ENCODE measurements at regions not wholly inside any gene's neighbourhood (a gene's known extent, or its start where the extent isn't known, plus 50 kb on each side); places are given as distances from the start of the nearest gene placed in this dataset.

GRCh38 chr18:78582898-78583738 lies 396.5 kb upstream of the SALL3 start:
- no peak for DNase-seq

GRCh38 chr18:78583739-78584458 lies 395.7 kb upstream of the SALL3 start:
- no peak for DNase-seq

GRCh38 chr18:78584459-78585022 lies 395.1 kb upstream of the SALL3 start:
- DNase-seq: no peak

DNA sequence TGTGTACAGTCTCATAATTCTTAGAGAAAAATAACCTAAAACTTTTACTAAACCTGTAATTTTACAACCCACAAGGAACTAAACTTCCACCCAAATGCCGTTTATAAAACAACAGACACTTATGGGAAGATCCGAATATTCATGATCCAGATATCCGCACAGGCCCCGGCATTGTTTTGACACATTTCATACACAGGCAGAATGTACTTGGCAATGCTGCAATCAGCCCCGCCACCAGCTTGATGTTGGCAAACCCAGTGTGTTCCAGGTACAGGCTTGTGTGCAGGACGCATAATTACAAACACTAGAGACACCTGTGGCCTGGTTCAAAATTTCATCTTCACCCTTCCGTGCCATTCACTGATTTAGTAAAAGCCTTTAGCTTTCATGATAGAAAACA lies 393.0 kb upstream of the SALL3 start:
- DNase-seq: no peak

DNA sequence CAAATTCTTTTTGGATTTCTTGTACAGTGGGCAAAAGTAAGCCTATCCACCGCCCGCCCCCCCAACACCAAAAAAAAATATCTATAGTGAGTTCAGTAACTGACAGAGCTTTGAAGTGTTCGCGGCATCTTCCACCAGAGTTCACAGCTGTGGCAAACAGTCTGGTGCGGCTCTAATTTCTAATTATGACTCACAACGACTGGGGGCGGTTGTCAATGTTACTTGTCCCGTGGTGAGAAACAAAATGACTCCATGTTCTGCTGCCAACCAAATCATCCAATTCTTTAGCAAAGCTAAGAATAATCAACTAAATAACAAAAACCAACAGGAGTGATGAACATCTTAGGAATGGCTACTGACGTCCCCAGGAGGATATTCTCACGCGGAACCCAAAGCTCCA lies 392.5 kb upstream of the SALL3 start:
- no peak for DNase-seq

DNA sequence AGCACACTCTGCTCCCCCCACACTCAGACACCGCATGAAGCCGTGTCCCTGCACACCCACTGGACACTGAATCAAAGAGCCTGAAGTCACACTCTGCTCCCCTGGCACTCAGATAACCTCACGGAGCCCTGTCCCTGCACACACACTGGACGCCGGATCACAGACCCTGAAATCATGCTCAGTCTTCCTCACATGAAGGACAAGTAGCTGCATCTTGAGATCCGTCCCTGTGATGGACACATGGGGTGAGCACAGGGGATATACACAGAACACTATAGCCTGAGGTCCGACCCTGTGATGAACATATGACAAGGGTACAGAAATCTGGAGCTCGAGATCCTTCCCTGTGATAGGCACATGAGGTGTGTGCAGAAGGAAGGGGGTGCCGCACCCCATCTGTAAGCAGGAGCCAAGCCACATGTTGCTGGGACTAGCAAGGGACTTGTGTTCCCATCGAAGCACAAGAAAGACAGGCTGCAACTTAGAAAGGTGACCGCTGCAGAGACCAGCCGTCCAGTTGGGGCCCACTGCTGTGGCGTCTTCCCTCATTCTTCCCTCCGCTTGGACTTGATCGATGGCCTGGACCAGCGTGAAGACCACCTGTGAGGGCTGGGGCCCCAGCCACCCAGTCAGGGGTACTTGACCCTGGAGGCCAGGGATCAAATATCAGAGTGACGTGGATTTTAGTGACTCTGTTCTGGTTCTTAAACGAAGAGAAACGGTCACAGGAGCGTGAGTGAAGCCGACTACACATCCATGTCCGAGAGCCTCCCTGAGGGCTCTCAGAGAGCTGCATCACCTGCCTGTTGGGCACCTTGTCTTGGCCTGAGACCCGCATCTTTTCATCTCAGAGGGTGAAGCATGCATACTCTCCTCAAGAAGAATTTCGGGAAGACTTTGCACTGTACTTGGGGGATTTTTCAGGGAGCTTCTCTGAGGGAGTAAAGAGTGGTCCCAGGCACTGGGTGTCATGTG lies 391.7 kb upstream of the SALL3 start:
- no peak for DNase-seq

DNA sequence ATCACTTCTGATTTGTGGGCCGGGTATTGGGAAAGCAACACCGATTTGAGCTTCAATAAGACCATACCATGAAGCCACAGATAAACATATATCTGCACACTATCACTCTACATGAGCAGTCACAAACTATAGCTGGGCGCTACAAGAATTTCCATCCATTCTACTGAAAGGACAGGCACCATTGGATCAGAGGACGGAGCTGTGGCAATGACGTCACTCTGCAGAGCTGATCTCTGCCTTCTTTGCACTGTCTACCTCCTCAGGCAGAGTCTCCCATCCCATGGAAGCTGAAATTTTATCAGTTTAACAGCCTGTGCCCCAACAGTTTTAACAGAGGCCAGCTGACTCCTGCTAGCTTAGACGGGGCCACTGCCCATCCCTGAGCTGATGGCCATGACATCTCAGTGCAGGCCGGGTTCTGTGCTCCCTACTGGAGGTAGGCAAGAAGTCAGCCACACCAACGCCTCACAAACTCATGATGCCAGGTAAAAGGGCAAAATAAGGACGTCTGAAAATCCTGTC lies 389.6 kb upstream of the SALL3 start:
- no peak for DNase-seq

GRCh38 chr18:78595453-78595852 lies 384.2 kb upstream of the SALL3 start:
- no peak for DNase-seq

DNA sequence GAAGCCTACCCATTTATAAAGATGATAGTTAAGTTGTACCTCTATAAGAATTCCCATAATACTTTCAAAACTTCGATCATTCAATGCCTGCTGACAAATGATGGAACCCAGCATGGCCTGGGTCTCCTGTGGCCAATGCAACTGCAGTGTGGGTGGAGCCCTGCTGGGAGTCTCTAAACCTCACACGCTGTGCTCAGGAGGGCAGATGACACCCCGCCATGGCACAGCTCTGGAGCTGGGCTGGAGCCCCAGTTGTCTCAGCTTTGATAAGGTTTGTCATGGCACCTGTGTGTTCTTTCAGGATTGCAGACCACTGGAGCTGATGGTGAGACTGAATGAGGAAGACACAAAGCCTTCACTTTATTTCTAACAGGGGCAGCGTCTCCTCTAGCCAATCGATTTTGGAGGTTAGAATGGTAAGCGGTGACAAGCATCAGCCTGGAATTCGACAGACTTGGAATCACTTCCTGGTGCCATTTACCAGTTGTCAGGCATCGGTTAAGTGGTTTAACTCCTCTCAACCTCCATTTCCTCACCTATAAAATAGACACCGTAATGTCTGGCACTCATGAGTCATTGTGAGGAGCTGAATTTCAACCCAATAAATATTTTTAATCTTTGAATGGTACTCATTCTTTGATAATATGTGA lies 383.6 kb upstream of the SALL3 start:
- no peak for DNase-seq

DNA sequence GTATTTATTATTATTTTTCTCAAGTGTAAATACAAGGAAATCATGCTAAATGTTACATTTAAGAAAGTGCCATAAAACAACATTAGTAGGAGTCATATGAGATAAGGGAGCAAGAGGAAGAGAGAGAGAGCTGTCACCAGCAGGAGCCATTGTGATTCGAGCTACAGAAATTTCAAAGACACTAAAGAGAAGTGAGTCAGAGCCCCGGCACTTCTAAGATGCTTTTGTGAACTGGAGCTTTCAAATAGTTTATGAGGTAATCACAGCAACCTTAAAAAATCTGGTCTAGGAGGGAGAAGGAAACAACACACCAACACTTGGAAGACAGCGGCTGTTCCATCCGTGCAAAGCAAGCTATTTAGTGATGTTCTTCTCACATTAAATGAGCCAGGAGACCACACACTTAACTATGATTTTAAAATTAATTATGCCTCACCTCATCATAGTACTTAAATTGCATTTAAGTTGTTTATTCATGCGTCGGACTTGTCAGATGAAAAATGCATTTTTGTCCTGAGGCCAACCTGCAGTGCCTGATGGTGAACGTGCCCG lies 382.7 kb upstream of the SALL3 start:
- DNase-seq: no peak

- no peak for DNase-seq
Observed at GRCh38 chr18:78601349-78601748, 378.3 kb upstream of the SALL3 start.

GRCh38 chr18:78601923-78602322 lies 377.7 kb upstream of the SALL3 start:
- DNase-seq: no peak

DNA sequence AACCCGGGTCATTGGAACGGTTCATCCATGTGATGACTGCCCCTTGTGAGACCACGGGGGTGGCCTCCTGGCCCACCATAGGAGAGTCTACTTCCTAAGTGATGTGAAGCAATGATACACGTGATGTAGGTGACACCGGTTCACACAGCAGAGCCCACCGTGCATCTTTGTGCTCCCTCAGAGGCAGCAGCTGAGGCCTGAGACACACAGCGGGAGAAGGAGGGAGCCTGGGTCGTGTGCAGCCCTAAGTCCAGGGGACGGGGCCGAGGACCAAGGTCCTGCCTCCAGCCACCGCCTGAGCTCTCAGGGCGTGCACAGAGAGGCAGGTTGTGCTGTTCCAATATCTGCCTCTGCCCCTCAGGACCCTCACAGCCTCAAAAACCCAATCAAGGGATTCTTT lies 377.2 kb upstream of the SALL3 start:
- no peak for DNase-seq

GRCh38 chr18:78603102-78603983 lies 376.3 kb upstream of the SALL3 start:
- DNase-seq: no peak

- no peak for DNase-seq
Observed at GRCh38 chr18:78605255-78605654, 374.4 kb upstream of the SALL3 start.

- DNase-seq: no peak
Observed at GRCh38 chr18:78607221-78607620, 372.4 kb upstream of the SALL3 start.

- no peak for DNase-seq
Observed at GRCh38 chr18:78607784-78608183, 371.8 kb upstream of the SALL3 start.

DNA sequence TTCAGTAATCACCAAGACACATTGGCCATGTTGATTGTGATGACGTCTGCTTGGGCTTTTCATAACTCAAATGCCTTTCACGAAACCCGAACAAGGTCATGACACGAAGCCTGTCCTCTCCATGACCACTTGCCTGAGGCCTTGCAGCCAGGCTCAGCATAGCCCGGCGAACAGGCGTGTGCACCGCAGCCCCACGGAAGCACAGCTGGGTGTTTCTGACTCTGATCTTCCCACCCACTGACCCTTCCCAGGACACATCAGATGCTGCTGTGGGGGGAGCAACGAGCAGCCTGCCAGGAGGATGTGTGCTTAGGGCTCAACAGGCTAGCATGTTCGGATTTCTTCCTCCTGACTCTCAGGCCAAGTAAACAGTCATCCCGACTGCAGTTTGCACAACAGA lies 369.4 kb upstream of the SALL3 start:
- no peak for DNase-seq

GRCh38 chr18:78611201-78611800 lies 368.3 kb upstream of the SALL3 start:
- no peak for DNase-seq

GRCh38 chr18:78611869-78612268 lies 367.7 kb upstream of the SALL3 start:
- DNase-seq: no peak
